Liver (tissue), 7 donors: ENCODE measurements at regions not wholly inside any gene's neighbourhood (a gene's known extent, or its start where the extent isn't known, plus 50 kb on each side); places are given as distances from the start of the nearest gene placed in this dataset.

Source experiments
- DNase-seq: peaks from one replicate; pipeline ENCODE4 v3.0.0-alpha.2; 2017; ENCODE audit warnings: low spot score
- H3K27ac ChIP-seq, 2 donors: one replicate each; pipeline ENCODE4 v1.7.0; 2013; ENCODE audit warnings: inconsistent platforms in 2 of 2, low read length in 2 of 2, control low read depth in 1 of 2, low read depth in 1 of 2, mild to moderate bottlenecking in 1 of 2
- H3K27me3 ChIP-seq, 4 donors: one replicate each; pipeline versions ENCODE4 v1.6.1 to v1.7.0; 2013; ENCODE audit warnings: low read length in 3 of 4, inconsistent platforms in 1 of 4, mild to moderate bottlenecking in 1 of 4, moderate library complexity in 1 of 4; ENCODE audit not compliant: control insufficient read depth in 4 of 4, insufficient read depth in 4 of 4
- H3K36me3 ChIP-seq, 4 donors: one replicate each; pipeline versions ENCODE4 v1.6.1 to v1.7.0; 2013; ENCODE audit warnings: low read length in 3 of 4, mild to moderate bottlenecking in 3 of 4, low read depth in 1 of 4, moderate library complexity in 1 of 4; ENCODE audit not compliant: control insufficient read depth in 4 of 4, insufficient read depth in 3 of 4
- H3K4me1 ChIP-seq, 4 donors: one replicate each; pipeline versions ENCODE4 v1.6.1 to v1.7.0; 2013; ENCODE audit warnings: low read length in 3 of 4, mild to moderate bottlenecking in 3 of 4, moderate library complexity in 1 of 4; ENCODE audit not compliant: control insufficient read depth in 4 of 4, insufficient read depth in 4 of 4
- H3K4me3 ChIP-seq, 3 donors: one replicate each; pipeline versions ENCODE4 v1.6.1 to v1.7.0; 2013; ENCODE audit warnings: low read length in 3 of 3, control low read depth in 1 of 3, low read depth in 1 of 3, mild to moderate bottlenecking in 1 of 3
- H3K9ac ChIP-seq, 2 donors: one replicate each; pipeline ENCODE4 v1.7.0; 2013; ENCODE audit warnings: low read length in 2 of 2, mild to moderate bottlenecking in 2 of 2, moderate library complexity in 2 of 2, control low read depth in 1 of 2, low read depth in 1 of 2
- H3K9me3 ChIP-seq, 4 donors: one replicate each; pipeline versions ENCODE4 v1.6.1 to v1.7.0; 2013; ENCODE audit warnings: low read length in 3 of 4; ENCODE audit not compliant: control insufficient read depth in 4 of 4
- EGR1 ChIP-seq, 2 donors: IDR thresholded peaks; 2 replicates each; pipeline ENCODE4 v1.6.1; 2016 to 2018; ENCODE audit warnings: antibody characterized with exemption in 2 of 2, low read depth in 2 of 2
- FOXA1 ChIP-seq: IDR thresholded peaks from 2 replicates; pipeline ENCODE4 v1.6.1; 2016; ENCODE audit warnings: antibody characterized with exemption
- FOXA2 ChIP-seq: IDR thresholded peaks from 2 replicates; pipeline ENCODE4 v1.6.1; 2016; ENCODE audit warnings: antibody characterized with exemption
- GABPA ChIP-seq, 2 donors: IDR thresholded peaks in 1 of 2; conservative IDR thresholded peaks in 1 of 2; 2 replicates each; pipeline ENCODE4 v1.6.1; 2016; ENCODE audit warnings: antibody characterized with exemption in 2 of 2, mild to moderate bottlenecking in 1 of 2, moderate library complexity in 1 of 2
- HNF4A ChIP-seq, 2 donors: conservative IDR thresholded peaks; 2 replicates each; pipeline ENCODE4 v1.6.1; 2016; ENCODE audit warnings: antibody characterized with exemption in 2 of 2, mild to moderate bottlenecking in 2 of 2
- HNF4G ChIP-seq: IDR thresholded peaks from 2 replicates; pipeline ENCODE4 v1.6.1; 2016; ENCODE audit warnings: antibody characterized with exemption
- JUND ChIP-seq, 2 donors: IDR thresholded peaks; 2 replicates each; pipeline ENCODE4 v1.6.1; 2016; ENCODE audit warnings: antibody characterized with exemption in 2 of 2
- NR2F2 ChIP-seq: IDR thresholded peaks from 2 replicates; pipeline ENCODE4 v1.6.1; 2016; ENCODE audit warnings: antibody characterized with exemption
- ZBTB33 ChIP-seq: IDR thresholded peaks from 2 replicates; pipeline ENCODE4 v1.6.1; 2016; ENCODE audit warnings: antibody characterized with exemption
- WGBS: extraction: QIAGEN DNeasy Blood & Tissue Kit; methylation state at CpG from one replicate; pipeline ENCODE4 v1.1.7; 2013; 5-methylcytosine and 5-hydroxymethylcytosine counted together
- TF ChIP-seq, protein P1 (sequence below): IDR thresholded peaks from 2 replicates; pipeline ENCODE4 v1.6.1; 2016; ENCODE audit warnings: antibody characterized with exemption, mild to moderate bottlenecking
- TF ChIP-seq, protein P2 (sequence below): IDR thresholded peaks from 2 replicates; pipeline ENCODE4 v1.6.1; 2016; ENCODE audit warnings: antibody characterized with exemption
- TF ChIP-seq, protein P3 (sequence below): IDR thresholded peaks from 2 replicates; pipeline ENCODE4 v1.6.1; 2016; ENCODE audit warnings: antibody characterized with exemption
- donor health status: healthy.
- donor health status: healthy.
- donor health status: healthy.
- donor health status: healthy.

- Histone ChIP-seq H3K9ac (no peak overlapping the region), H3K27ac (no peak overlapping the region), H3K4me1 (no peaks in the 10 kb centered on the region), H3K4me3 (no peak overlapping the region), H3K9me3 (no peaks in the 10 kb centered on the region), H3K36me3 (no peaks in the 10 kb centered on the region), H3K27me3 (no peaks in the 10 kb centered on the region)
- WGBS: 80% methylated on average over 17 of the region's 17 CpGs
- no peak for DNase-seq
- TF ChIP-seq, protein P1, sequence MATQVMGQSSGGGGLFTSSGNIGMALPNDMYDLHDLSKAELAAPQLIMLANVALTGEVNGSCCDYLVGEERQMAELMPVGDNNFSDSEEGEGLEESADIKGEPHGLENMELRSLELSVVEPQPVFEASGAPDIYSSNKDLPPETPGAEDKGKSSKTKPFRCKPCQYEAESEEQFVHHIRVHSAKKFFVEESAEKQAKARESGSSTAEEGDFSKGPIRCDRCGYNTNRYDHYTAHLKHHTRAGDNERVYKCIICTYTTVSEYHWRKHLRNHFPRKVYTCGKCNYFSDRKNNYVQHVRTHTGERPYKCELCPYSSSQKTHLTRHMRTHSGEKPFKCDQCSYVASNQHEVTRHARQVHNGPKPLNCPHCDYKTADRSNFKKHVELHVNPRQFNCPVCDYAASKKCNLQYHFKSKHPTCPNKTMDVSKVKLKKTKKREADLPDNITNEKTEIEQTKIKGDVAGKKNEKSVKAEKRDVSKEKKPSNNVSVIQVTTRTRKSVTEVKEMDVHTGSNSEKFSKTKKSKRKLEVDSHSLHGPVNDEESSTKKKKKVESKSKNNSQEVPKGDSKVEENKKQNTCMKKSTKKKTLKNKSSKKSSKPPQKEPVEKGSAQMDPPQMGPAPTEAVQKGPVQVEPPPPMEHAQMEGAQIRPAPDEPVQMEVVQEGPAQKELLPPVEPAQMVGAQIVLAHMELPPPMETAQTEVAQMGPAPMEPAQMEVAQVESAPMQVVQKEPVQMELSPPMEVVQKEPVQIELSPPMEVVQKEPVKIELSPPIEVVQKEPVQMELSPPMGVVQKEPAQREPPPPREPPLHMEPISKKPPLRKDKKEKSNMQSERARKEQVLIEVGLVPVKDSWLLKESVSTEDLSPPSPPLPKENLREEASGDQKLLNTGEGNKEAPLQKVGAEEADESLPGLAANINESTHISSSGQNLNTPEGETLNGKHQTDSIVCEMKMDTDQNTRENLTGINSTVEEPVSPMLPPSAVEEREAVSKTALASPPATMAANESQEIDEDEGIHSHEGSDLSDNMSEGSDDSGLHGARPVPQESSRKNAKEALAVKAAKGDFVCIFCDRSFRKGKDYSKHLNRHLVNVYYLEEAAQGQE: no peak
- no peak for TF ChIP-seq HNF4A (conservative IDR thresholded peaks at IDR 0.05)
- no peak for TF ChIP-seq ZBTB33
These were observed 807.2 kb downstream of the TBC1D22A start for GRCh38 chr22:47569389-47570299.

GRCh38 chr22:47568700-47569099 lies 806.2 kb downstream of the TBC1D22A start:
- no peak for DNase-seq
- Histone ChIP-seq H3K9me3 (no peaks in the 10 kb centered on the region), H3K4me3 (no peak overlapping the region), H3K27me3 (no peaks in the 10 kb centered on the region), H3K36me3 (no peaks in the 10 kb centered on the region), H3K27ac (no peak overlapping the region), H3K4me1 (no peaks in the 10 kb centered on the region), H3K9ac (no peak overlapping the region)
- TF ChIP-seq HNF4G: no peak
- TF ChIP-seq, protein P2, sequence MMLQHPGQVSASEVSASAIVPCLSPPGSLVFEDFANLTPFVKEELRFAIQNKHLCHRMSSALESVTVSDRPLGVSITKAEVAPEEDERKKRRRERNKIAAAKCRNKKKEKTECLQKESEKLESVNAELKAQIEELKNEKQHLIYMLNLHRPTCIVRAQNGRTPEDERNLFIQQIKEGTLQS: no peak
- TF ChIP-seq GABPA (IDR thresholded peaks at IDR 0.05 in 1 of 2, conservative IDR thresholded peaks at IDR 0.05 in 1 of 2): no peak
- TF ChIP-seq NR2F2: no peak
- TF ChIP-seq FOXA1: no peak
- TF ChIP-seq, protein P1: no peak
- no peak for TF ChIP-seq JUND (IDR thresholded peaks at IDR 0.05)
- no peak for TF ChIP-seq FOXA2
- no peak for TF ChIP-seq HNF4A (conservative IDR thresholded peaks at IDR 0.05)
- TF ChIP-seq EGR1 (IDR thresholded peaks at IDR 0.05; ENCODE audit: low read depth in 2 of 2): no peak
- TF ChIP-seq, protein P3, sequence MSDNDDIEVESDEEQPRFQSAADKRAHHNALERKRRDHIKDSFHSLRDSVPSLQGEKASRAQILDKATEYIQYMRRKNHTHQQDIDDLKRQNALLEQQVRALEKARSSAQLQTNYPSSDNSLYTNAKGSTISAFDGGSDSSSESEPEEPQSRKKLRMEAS: no peak
- 73% methylated on average over 8 of the region's 8 CpGs for WGBS
